ENCODE measurements at regions not wholly inside any gene's neighbourhood (a gene's known extent, or its start where the extent isn't known, plus 50 kb on each side); places are given as distances from the start of the nearest gene placed in this dataset.

GRCh38 chr6:43967719-43968091 lies 159.5 kb downstream of the MRPL14 start:
- no peak for TF ChIP-seq EZH2phosphoT487 (IDR thresholded peaks at IDR 0.05; ENCODE audit: borderline replicate concordance)
- no peak for TF ChIP-seq CTCF (conservative IDR thresholded peaks at IDR 0.05; ENCODE audit: low read length)
